IPS-18a (cell line): ENCODE measurements at regions not wholly inside any gene's neighbourhood (a gene's known extent, or its start where the extent isn't known, plus 50 kb on each side); places are given as distances from the start of the nearest gene placed in this dataset.

Source experiments
- H3K27ac ChIP-seq: one replicate; pipeline ENCODE4 v1.5.1; 2013; ENCODE audit warnings: low read length
- H3K27me3 ChIP-seq: one replicate; pipeline ENCODE4 v1.6.1; 2013; ENCODE audit warnings: mild to moderate bottlenecking, low read length; ENCODE audit not compliant: control insufficient read depth, insufficient read depth
- H3K36me3 ChIP-seq: one replicate; pipeline ENCODE4 v1.6.1; 2013; ENCODE audit warnings: low read depth, low read length; ENCODE audit not compliant: control insufficient read depth
- H3K4me1 ChIP-seq: one replicate; pipeline ENCODE4 v1.6.1; 2013; ENCODE audit warnings: low read depth, low read length; ENCODE audit not compliant: control insufficient read depth
- H3K4me3 ChIP-seq: one replicate; pipeline ENCODE4 v1.5.1; 2013; ENCODE audit warnings: low read length
- H3K9ac ChIP-seq: one replicate; pipeline ENCODE4 v1.6.1; 2013; ENCODE audit warnings: mild to moderate bottlenecking, low read length, moderate library complexity
- H3K9me3 ChIP-seq: one replicate; pipeline ENCODE4 v1.6.1; 2013; ENCODE audit warnings: low read depth, low read length; ENCODE audit not compliant: control insufficient read depth

- H3K4me3 ChIP-seq = no peak overlapping the region
- no peaks in the 10 kb centered on the region for H3K27me3 ChIP-seq
- no peaks in the 10 kb centered on the region for H3K9me3 ChIP-seq
- H3K9ac ChIP-seq = no peak overlapping the region
- no peaks in the 10 kb centered on the region for H3K36me3 ChIP-seq
- no peak overlapping the region for H3K27ac ChIP-seq
- peaks cover 2% of the 10 kb centered on the region for H3K4me1 ChIP-seq
Measured at GRCh38 chr2:122955776-122956175, 1069.3 kb upstream of the CNTNAP5 start.

GRCh38 chr2:122960759-122961641 is 1064.1 kb upstream of the CNTNAP5 start:
- Histone ChIP-seq H3K4me3 (no peak overlapping the region), H3K9ac (no peak overlapping the region), H3K9me3 (no peaks in the 10 kb centered on the region), H3K27ac (no peak overlapping the region), H3K36me3 (no peaks in the 10 kb centered on the region), H3K27me3 (no peaks in the 10 kb centered on the region), H3K4me1 (peaks cover 4% of the 10 kb centered on the region)

GRCh38 chr2:122966461-122966860 is 1058.6 kb upstream of the CNTNAP5 start:
- no peak overlapping the region for H3K4me3 ChIP-seq
- no peaks in the 10 kb centered on the region for H3K36me3 ChIP-seq
- H3K9me3 ChIP-seq = no peaks in the 10 kb centered on the region
- H3K27me3 ChIP-seq = no peaks in the 10 kb centered on the region
- H3K9ac ChIP-seq = no peak overlapping the region
- no peak overlapping the region for H3K27ac ChIP-seq
- H3K4me1 ChIP-seq = no peaks in the 10 kb centered on the region

GRCh38 chr2:122977580-122977979 is 1047.5 kb upstream of the CNTNAP5 start:
- Histone ChIP-seq H3K27me3 (no peaks in the 10 kb centered on the region), H3K4me3 (no peak overlapping the region), H3K9me3 (no peaks in the 10 kb centered on the region), H3K27ac (no peak overlapping the region), H3K4me1 (no peaks in the 10 kb centered on the region), H3K36me3 (no peaks in the 10 kb centered on the region), H3K9ac (no peak overlapping the region)

- Histone ChIP-seq H3K9me3 (no peaks in the 10 kb centered on the region), H3K4me1 (no peaks in the 10 kb centered on the region), H3K9ac (no peak overlapping the region), H3K36me3 (no peaks in the 10 kb centered on the region), H3K4me3 (no peak overlapping the region), H3K27ac (no peak overlapping the region), H3K27me3 (no peaks in the 10 kb centered on the region)
Measured at GRCh38 chr2:122980671-122981070, 1044.4 kb upstream of the CNTNAP5 start.

- Histone ChIP-seq H3K4me1 (no peaks in the 10 kb centered on the region), H3K27ac (no peak overlapping the region), H3K9me3 (no peaks in the 10 kb centered on the region), H3K4me3 (no peak overlapping the region), H3K27me3 (no peaks in the 10 kb centered on the region), H3K9ac (no peak overlapping the region), H3K36me3 (no peaks in the 10 kb centered on the region)
Measured at GRCh38 chr2:122982936-122983335, 1042.2 kb upstream of the CNTNAP5 start.

GRCh38 chr2:122988395-122989221 is 1036.5 kb upstream of the CNTNAP5 start:
- H3K4me3 ChIP-seq = no peak overlapping the region
- H3K36me3 ChIP-seq = no peaks in the 10 kb centered on the region
- peaks cover 5% of the 10 kb centered on the region for H3K9me3 ChIP-seq
- no peak overlapping the region for H3K27ac ChIP-seq
- no peaks in the 10 kb centered on the region for H3K27me3 ChIP-seq
- no peak overlapping the region for H3K9ac ChIP-seq
- H3K4me1 ChIP-seq = no peaks in the 10 kb centered on the region

- no peaks in the 10 kb centered on the region for H3K4me1 ChIP-seq
- H3K4me3 ChIP-seq = no peak overlapping the region
- H3K27ac ChIP-seq = no peak overlapping the region
- H3K27me3 ChIP-seq = no peaks in the 10 kb centered on the region
- H3K9me3 ChIP-seq = peaks cover 9% of the 10 kb centered on the region
- H3K9ac ChIP-seq = no peak overlapping the region
- H3K36me3 ChIP-seq = no peaks in the 10 kb centered on the region
Measured at GRCh38 chr2:122993592-122993991, 1031.5 kb upstream of the CNTNAP5 start.

GRCh38 chr2:122999258-122999657 is 1025.8 kb upstream of the CNTNAP5 start:
- no peaks in the 10 kb centered on the region for H3K27me3 ChIP-seq
- no peaks in the 10 kb centered on the region for H3K36me3 ChIP-seq
- H3K4me1 ChIP-seq = peaks cover 17% of the 10 kb centered on the region
- no peaks in the 10 kb centered on the region for H3K9me3 ChIP-seq
- no peak overlapping the region for H3K9ac ChIP-seq
- H3K27ac ChIP-seq = no peak overlapping the region
- no peak overlapping the region for H3K4me3 ChIP-seq

- Histone ChIP-seq H3K36me3 (no peaks in the 10 kb centered on the region), H3K9ac (no peak overlapping the region), H3K27me3 (no peaks in the 10 kb centered on the region), H3K4me1 (peaks cover 17% of the 10 kb centered on the region), H3K4me3 (peak overlapping the region; percentile 18), H3K9me3 (no peaks in the 10 kb centered on the region), H3K27ac (peak overlapping the region; percentile 26)
Measured at GRCh38 chr2:122999821-123000220, 1025.3 kb upstream of the CNTNAP5 start.

GRCh38 chr2:123002660-123003248 is 1022.3 kb upstream of the CNTNAP5 start:
- no peaks in the 10 kb centered on the region for H3K27me3 ChIP-seq
- H3K4me1 ChIP-seq = peaks cover 17% of the 10 kb centered on the region
- H3K9me3 ChIP-seq = no peaks in the 10 kb centered on the region
- H3K27ac ChIP-seq = no peak overlapping the region
- H3K9ac ChIP-seq = no peak overlapping the region
- H3K36me3 ChIP-seq = no peaks in the 10 kb centered on the region
- H3K4me3 ChIP-seq = no peak overlapping the region
